Smooth muscle cell (in vitro differentiated cells): ENCODE measurements at regions not wholly inside any gene's neighbourhood (a gene's known extent, or its start where the extent isn't known, plus 50 kb on each side); places are given as distances from the start of the nearest gene placed in this dataset.
A peak's percentile ranks its signal among the peaks of the same experiment; 100 is the strongest.

Experiments
- DNase-seq: peaks from one replicate; lab custom pipeline; 2025; ENCODE audit not compliant: unreplicated experiment; lab: John Stamatoyannopoulos, UW
- H2AFZ ChIP-seq: fragments of 200-600 bp; sonication (generic); 2 replicates; pipeline ENCODE4 v1.6.0; 2016; ENCODE audit warnings: antibody characterized with exemption, low read depth, mild to moderate bottlenecking
- H3F3A ChIP-seq: fragments of 200-600 bp; sonication (generic); 2 replicates; pipeline ENCODE4 v1.6.0; 2017; ENCODE audit warnings: antibody characterized with exemption, low read depth
- H3K27ac ChIP-seq: fragments of 200-600 bp; sonication (generic); 2 replicates; pipeline ENCODE4 v1.5.1; 2016; ENCODE audit warnings: low read depth, mild to moderate bottlenecking
- H3K27me3 ChIP-seq: fragments of 200-600 bp; sonication (generic); 2 replicates; pipeline ENCODE4 v1.6.1; 2016; ENCODE audit warnings: low read depth, mild to moderate bottlenecking
- H3K36me3 ChIP-seq: fragments of 200-600 bp; sonication (generic); 2 replicates; pipeline ENCODE4 v1.5.1; 2016; ENCODE audit warnings: low read depth
- H3K4me1 ChIP-seq: fragments of 200-600 bp; sonication (generic); 2 replicates; pipeline ENCODE4 v1.5.1; 2016; ENCODE audit warnings: low read depth
- H3K4me2 ChIP-seq: fragments of 200-600 bp; sonication (generic); 2 replicates; pipeline ENCODE4 v1.6.0; 2016; ENCODE audit warnings: mild to moderate bottlenecking
- H3K4me3 ChIP-seq: fragments of 200-600 bp; sonication (generic); 2 replicates; pipeline ENCODE4 v1.5.1; 2016; ENCODE audit warnings: mild to moderate bottlenecking
- H3K79me2 ChIP-seq: fragments of 200-600 bp; sonication (generic); 2 replicates; pipeline ENCODE4 v1.6.0; 2016; ENCODE audit warnings: low read depth, mild to moderate bottlenecking
- H3K9ac ChIP-seq: fragments of 200-600 bp; sonication (generic); 2 replicates; pipeline ENCODE4 v1.6.0; 2016; ENCODE audit warnings: low read depth
- H3K9me3 ChIP-seq: fragments of 200-600 bp; sonication (generic); replicated peaks from 2 replicates; pipeline ENCODE4 v1.5.1; 2016; ENCODE audit warnings: low read depth
- H4K20me1 ChIP-seq: fragments of 200-600 bp; sonication (generic); 2 replicates; pipeline ENCODE4 v1.6.0; 2016; ENCODE audit warnings: low read depth
- CTCF ChIP-seq: fragments of 200-600 bp; sonication (generic); IDR thresholded peaks from 2 replicates; pipeline ENCODE4 v1.5.1; 2017; ENCODE audit warnings: borderline replicate concordance, mild to moderate bottlenecking, antibody characterized with exemption; ENCODE audit not compliant: insufficient read depth, poor library complexity, severe bottlenecking
- WGBS: methylation state at CpG from one replicate; pipeline ENCODE4 v1.1.7; 2016; ENCODE audit warnings: low lambda C conversion rate; 5-methylcytosine and 5-hydroxymethylcytosine counted together

GRCh38 chr15:89406940-89407607, 72.5 kb upstream of the POLG start:
- no peaks in the 10 kb centered on the region for H3K79me2 ChIP-seq
- H3K9ac ChIP-seq, result no peak overlapping the region
- no peaks in the 10 kb centered on the region for H3K9me3 ChIP-seq
- H3K4me3 ChIP-seq, result peak overlapping the region; percentile 5
- no peak for TF ChIP-seq CTCF
- peaks cover 14% of the 10 kb centered on the region for H3K4me1 ChIP-seq
- H2AFZ ChIP-seq, result no peak overlapping the region
- H3K4me2 ChIP-seq, result peak overlapping the region; percentile 59
- no peaks in the 10 kb centered on the region for H3F3A ChIP-seq
- 5% methylated on average over 46 of the region's 46 CpGs for WGBS
- H3K27me3 ChIP-seq, result peaks cover 100% of the 10 kb centered on the region
- no peak overlapping the region for H3K27ac ChIP-seq
- no peak for DNase-seq
- H4K20me1 ChIP-seq, result no peaks in the 10 kb centered on the region
- H3K36me3 ChIP-seq, result no peaks in the 10 kb centered on the region

GRCh38 chr15:89406218-89406939, 71.8 kb upstream of the POLG start:
- TF ChIP-seq CTCF, result no peak
- no peaks in the 10 kb centered on the region for H3K79me2 ChIP-seq
- H3K4me1 ChIP-seq, result peaks cover 14% of the 10 kb centered on the region
- no peaks in the 10 kb centered on the region for H3K9me3 ChIP-seq
- no peak for DNase-seq
- no peak overlapping the region for H3K4me3 ChIP-seq
- peak overlapping the region; percentile 59 for H3K4me2 ChIP-seq
- H3K9ac ChIP-seq, result no peak overlapping the region
- H3F3A ChIP-seq, result no peaks in the 10 kb centered on the region
- WGBS, result 12% methylated on average over 45 of the region's 45 CpGs
- no peaks in the 10 kb centered on the region for H3K36me3 ChIP-seq
- H3K27ac ChIP-seq, result no peak overlapping the region
- no peak overlapping the region for H2AFZ ChIP-seq
- H3K27me3 ChIP-seq, result peaks cover 100% of the 10 kb centered on the region
- H4K20me1 ChIP-seq, result no peaks in the 10 kb centered on the region

- Histone ChIP-seq H3K79me2 (no peaks in the 10 kb centered on the region), H3K4me1 (peaks cover 14% of the 10 kb centered on the region), H3K27ac (no peak overlapping the region), H2AFZ (no peak overlapping the region), H3F3A (no peaks in the 10 kb centered on the region), H3K36me3 (no peaks in the 10 kb centered on the region), H3K4me2 (no peak overlapping the region), H3K9me3 (no peaks in the 10 kb centered on the region), H3K27me3 (peaks cover 100% of the 10 kb centered on the region), H4K20me1 (no peaks in the 10 kb centered on the region), H3K9ac (no peak overlapping the region), H3K4me3 (no peak overlapping the region)
- 28% methylated on average over 9 of the region's 9 CpGs for WGBS
- DNase-seq, result no peak
- TF ChIP-seq CTCF, result no peak
Measured at GRCh38 chr15:89405494-89405893, 70.9 kb upstream of the POLG start.
